ENCODE measurements at regions not wholly inside any gene's neighbourhood (a gene's known extent, or its start where the extent isn't known, plus 50 kb on each side); places are given as distances from the start of the nearest gene placed in this dataset.
"Not testable (repeated sequence)": the region's sequence is repeated elsewhere in the genome, so short reads cannot be mapped to it uniquely, and the experiment has no call there.

DNA sequence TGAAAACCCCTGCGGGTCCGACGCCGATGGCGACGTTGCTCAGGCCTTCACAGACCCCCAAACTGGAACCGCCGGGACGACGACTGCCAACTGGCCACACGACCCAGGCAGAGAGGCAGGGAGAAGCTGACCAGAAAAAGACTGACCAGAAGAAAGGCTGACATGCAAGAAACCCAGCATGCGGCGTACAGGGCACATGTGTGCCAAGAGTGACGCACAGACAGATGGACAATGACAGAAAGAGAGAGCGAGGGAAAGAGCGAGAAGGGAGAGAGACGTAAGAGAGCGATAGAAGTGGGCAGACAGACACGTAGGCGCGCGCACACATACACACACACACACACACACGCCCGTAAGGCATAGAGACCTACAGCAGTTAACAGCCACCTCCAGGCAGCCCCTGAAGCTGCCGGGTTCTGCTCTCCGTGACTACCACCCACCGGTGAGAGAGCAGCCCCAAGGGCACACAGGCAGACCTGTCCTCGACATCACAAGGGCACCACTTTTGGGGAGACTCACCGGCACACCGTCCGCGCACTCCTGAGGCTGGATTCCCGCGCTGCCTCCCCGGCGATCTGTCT is 67.2 kb upstream of the ZNF527 start:
- CTCF ChIA-PET: no interaction called here
- no peak for TF ChIP-seq CTCF (conservative IDR thresholded peaks at IDR 0.05; ENCODE audit: low read depth)
- H3K27ac ChIP-seq: no peak overlapping the region
- POLR2A ChIA-PET (ENCODE audit: low non-redundant PET): no interaction called here
- no peak for DNase-seq (ENCODE audit: low spot score)

- TF ChIP-seq CTCF (conservative IDR thresholded peaks at IDR 0.05; ENCODE audit: low read depth): no peak
- CTCF ChIA-PET: no interaction called here
- no peak overlapping the region for H3K27ac ChIP-seq
- POLR2A ChIA-PET (ENCODE audit: low non-redundant PET): no interaction called here
- no peak for DNase-seq (ENCODE audit: low spot score)
These were observed 66.6 kb upstream of the ZNF527 start for GRCh38 chr19:37304190-37304883.

GRCh38 chr19:37304884-37305255 is 66.0 kb upstream of the ZNF527 start:
- no peak overlapping the region for H3K27ac ChIP-seq
- no peak for TF ChIP-seq CTCF (conservative IDR thresholded peaks at IDR 0.05; ENCODE audit: low read depth)
- ChIA-PET CTCF (no interaction called here), POLR2A (ENCODE audit: low non-redundant PET) (no interaction called here)
- DNase-seq (ENCODE audit: low spot score): no peak

GRCh38 chr19:37306383-37306963 is 64.4 kb upstream of the ZNF527 start:
- ChIA-PET POLR2A (ENCODE audit: low non-redundant PET) (no interaction called here), CTCF (no interaction called here)
- H3K27ac ChIP-seq: no peak overlapping the region
- no peak for DNase-seq (ENCODE audit: low spot score)
- TF ChIP-seq CTCF (conservative IDR thresholded peaks at IDR 0.05; ENCODE audit: low read depth): no peak

- ChIA-PET POLR2A (ENCODE audit: low non-redundant PET) (no interaction called here), CTCF (no interaction called here)
- H3K27ac ChIP-seq: no peak overlapping the region
- no peak for DNase-seq (ENCODE audit: low spot score)
- no peak for TF ChIP-seq CTCF (conservative IDR thresholded peaks at IDR 0.05; ENCODE audit: low read depth)
These were observed 60.9 kb upstream of the ZNF527 start for GRCh38 chr19:37309834-37310575.

- H3K27ac ChIP-seq; DNase-seq (ENCODE audit: low spot score); POLR2A ChIA-PET (ENCODE audit: low non-redundant PET): not testable (repeated sequence)
- CTCF ChIA-PET: interaction anchor here (0.7 kb wide), 1 partner anchor 885 kb away, joined by 4 read pairs; no protein-coding TSS in a partner anchor
These were observed 58.2 kb upstream of the ZNF527 start for GRCh38 chr19:37312531-37313334.
